ENCODE measurements at regions not wholly inside any gene's neighbourhood (a gene's known extent, or its start where the extent isn't known, plus 50 kb on each side); places are given as distances from the start of the nearest gene placed in this dataset.

- Histone ChIP-seq H3K27me3 (replicated peaks) (no peaks in the 10 kb centered on the region), H3K27ac (no peak overlapping the region), H3K4me1 (replicated peaks) (no peaks in the 10 kb centered on the region), H3K36me3 (no peaks in the 10 kb centered on the region), H3K4me3 (no peak overlapping the region), H3K9me3 (replicated peaks) (no peaks in the 10 kb centered on the region)
- no peak for DNase-seq (ENCODE audit: low read depth in 1 of 2, low spot score in 2 of 2)
Measured at GRCh38 chr6:132972254-132972653, 157.9 kb downstream of the RPS12 start.

GRCh38 chr6:132972971-132973370 lies 158.6 kb downstream of the RPS12 start:
- Histone ChIP-seq H3K9me3 (replicated peaks) (no peaks in the 10 kb centered on the region), H3K27ac (no peak overlapping the region), H3K27me3 (replicated peaks) (no peaks in the 10 kb centered on the region), H3K36me3 (no peaks in the 10 kb centered on the region), H3K4me1 (replicated peaks) (no peaks in the 10 kb centered on the region), H3K4me3 (no peak overlapping the region)
- DNase-seq (ENCODE audit: low read depth in 1 of 2, low spot score in 2 of 2), result no peak

- no peaks in the 10 kb centered on the region for H3K27me3 ChIP-seq (replicated peaks)
- no peak for DNase-seq (ENCODE audit: low read depth in 1 of 2, low spot score in 2 of 2)
- no peaks in the 10 kb centered on the region for H3K4me1 ChIP-seq (replicated peaks)
- no peak overlapping the region for H3K4me3 ChIP-seq
- no peaks in the 10 kb centered on the region for H3K36me3 ChIP-seq
- no peaks in the 10 kb centered on the region for H3K9me3 ChIP-seq (replicated peaks)
- H3K27ac ChIP-seq, result no peak overlapping the region
Measured at GRCh38 chr6:132973514-132973993, 159.2 kb downstream of the RPS12 start.

- no peaks in the 10 kb centered on the region for H3K36me3 ChIP-seq
- no peaks in the 10 kb centered on the region for H3K4me1 ChIP-seq (replicated peaks)
- no peak overlapping the region for H3K27ac ChIP-seq
- H3K4me3 ChIP-seq, result no peak overlapping the region
- DNase-seq (ENCODE audit: low read depth in 1 of 2, low spot score in 2 of 2), result no peak
- H3K9me3 ChIP-seq (replicated peaks), result no peaks in the 10 kb centered on the region
- no peaks in the 10 kb centered on the region for H3K27me3 ChIP-seq (replicated peaks)
Measured at GRCh38 chr6:132974122-132974521, 159.8 kb downstream of the RPS12 start.

- no peak for DNase-seq (ENCODE audit: low read depth in 1 of 2, low spot score in 2 of 2)
- no peak overlapping the region for H3K27ac ChIP-seq
- H3K4me3 ChIP-seq, result no peak overlapping the region
- H3K9me3 ChIP-seq (replicated peaks), result no peaks in the 10 kb centered on the region
- no peaks in the 10 kb centered on the region for H3K4me1 ChIP-seq (replicated peaks)
- H3K36me3 ChIP-seq, result no peaks in the 10 kb centered on the region
- no peaks in the 10 kb centered on the region for H3K27me3 ChIP-seq (replicated peaks)
Measured at GRCh38 chr6:132977413-132977812, 163.0 kb downstream of the RPS12 start.

GRCh38 chr6:132978685-132979084 lies 164.3 kb downstream of the RPS12 start:
- no peaks in the 10 kb centered on the region for H3K9me3 ChIP-seq (replicated peaks)

GRCh38 chr6:132993738-132994137 lies 179.4 kb downstream of the RPS12 start:
- Histone ChIP-seq H3K27me3 (replicated peaks) (no peaks in the 10 kb centered on the region), H3K4me1 (replicated peaks) (no peaks in the 10 kb centered on the region), H3K4me3 (no peak overlapping the region), H3K36me3 (no peaks in the 10 kb centered on the region), H3K9me3 (replicated peaks) (no peaks in the 10 kb centered on the region), H3K27ac (no peak overlapping the region)
- DNase-seq (ENCODE audit: low read depth in 1 of 2, low spot score in 2 of 2), result no peak

More at GRCh38 chr6:132978685-132979084, 164.3 kb downstream of the RPS12 start:
- H3K36me3 ChIP-seq, result no peaks in the 10 kb centered on the region
- no peak overlapping the region for H3K4me3 ChIP-seq
- no peaks in the 10 kb centered on the region for H3K4me1 ChIP-seq (replicated peaks)
- DNase-seq (ENCODE audit: low read depth in 1 of 2, low spot score in 2 of 2), result no peak
- no peak overlapping the region for H3K27ac ChIP-seq
- no peaks in the 10 kb centered on the region for H3K27me3 ChIP-seq (replicated peaks)

- Histone ChIP-seq H3K27ac (no peak overlapping the region), H3K4me3 (no peak overlapping the region), H3K36me3 (no peaks in the 10 kb centered on the region), H3K9me3 (replicated peaks) (no peaks in the 10 kb centered on the region), H3K27me3 (replicated peaks) (no peaks in the 10 kb centered on the region), H3K4me1 (replicated peaks) (no peaks in the 10 kb centered on the region)
- no peak for DNase-seq (ENCODE audit: low read depth in 1 of 2, low spot score in 2 of 2)
Measured at GRCh38 chr6:132995009-132995408, 180.6 kb downstream of the RPS12 start.

- DNase-seq (ENCODE audit: low read depth in 1 of 2, low spot score in 2 of 2), result no peak
- Histone ChIP-seq H3K27ac (no peak overlapping the region), H3K9me3 (replicated peaks) (no peaks in the 10 kb centered on the region)
Measured at GRCh38 chr6:132995432-132995831, 181.1 kb downstream of the RPS12 start.

GRCh38 chr6:132998418-132998817 lies 184.0 kb downstream of the RPS12 start:
- no peak for DNase-seq (ENCODE audit: low read depth in 1 of 2, low spot score in 2 of 2)
- H3K27ac ChIP-seq, result no peak overlapping the region
- no peaks in the 10 kb centered on the region for H3K4me1 ChIP-seq (replicated peaks)
- H3K4me3 ChIP-seq, result no peak overlapping the region
- H3K9me3 ChIP-seq (replicated peaks), result no peaks in the 10 kb centered on the region
- no peaks in the 10 kb centered on the region for H3K27me3 ChIP-seq (replicated peaks)
- H3K36me3 ChIP-seq, result no peaks in the 10 kb centered on the region

More at GRCh38 chr6:132995432-132995831, 181.1 kb downstream of the RPS12 start:
- H3K36me3 ChIP-seq, result no peaks in the 10 kb centered on the region
- no peak overlapping the region for H3K4me3 ChIP-seq
- H3K27me3 ChIP-seq (replicated peaks), result no peaks in the 10 kb centered on the region
- H3K4me1 ChIP-seq (replicated peaks), result no peaks in the 10 kb centered on the region

- no peaks in the 10 kb centered on the region for H3K4me1 ChIP-seq (replicated peaks)
- H3K27me3 ChIP-seq (replicated peaks), result no peaks in the 10 kb centered on the region
- no peak overlapping the region for H3K4me3 ChIP-seq
- H3K27ac ChIP-seq, result no peak overlapping the region
- no peaks in the 10 kb centered on the region for H3K36me3 ChIP-seq
- no peak for DNase-seq (ENCODE audit: low read depth in 1 of 2, low spot score in 2 of 2)
- no peaks in the 10 kb centered on the region for H3K9me3 ChIP-seq (replicated peaks)
Measured at GRCh38 chr6:133001040-133001565, 186.7 kb downstream of the RPS12 start.

GRCh38 chr6:133004304-133004884 lies 190.0 kb downstream of the RPS12 start:
- Histone ChIP-seq H3K4me1 (replicated peaks) (no peaks in the 10 kb centered on the region), H3K27me3 (replicated peaks) (no peaks in the 10 kb centered on the region), H3K4me3 (no peak overlapping the region), H3K9me3 (replicated peaks) (no peaks in the 10 kb centered on the region), H3K36me3 (no peaks in the 10 kb centered on the region), H3K27ac (no peak overlapping the region)
- no peak for DNase-seq (ENCODE audit: low read depth in 1 of 2, low spot score in 2 of 2)

- no peaks in the 10 kb centered on the region for H3K36me3 ChIP-seq
- H3K9me3 ChIP-seq (replicated peaks), result no peaks in the 10 kb centered on the region
- H3K27me3 ChIP-seq (replicated peaks), result 0 out of 2 replicates have a peak, but pooled peaks cover 3% of the 10 kb centered on the region
- no peaks in the 10 kb centered on the region for H3K4me1 ChIP-seq (replicated peaks)
- no peak overlapping the region for H3K27ac ChIP-seq
- DNase-seq (ENCODE audit: low read depth in 1 of 2, low spot score in 2 of 2), result no peak
- H3K4me3 ChIP-seq, result no peak overlapping the region
Measured at GRCh38 chr6:133012774-133013173, 198.4 kb downstream of the RPS12 start.

- no peak for DNase-seq (ENCODE audit: low read depth in 1 of 2, low spot score in 2 of 2)
- no peak overlapping the region for H3K27ac ChIP-seq
- H3K4me1 ChIP-seq (replicated peaks), result no peaks in the 10 kb centered on the region
- H3K4me3 ChIP-seq, result no peak overlapping the region
- no peaks in the 10 kb centered on the region for H3K36me3 ChIP-seq
- H3K27me3 ChIP-seq (replicated peaks), result 0 out of 2 replicates have a peak, but pooled peaks cover 2% of the 10 kb centered on the region
- no peaks in the 10 kb centered on the region for H3K9me3 ChIP-seq (replicated peaks)
Measured at GRCh38 chr6:133016631-133017030, 202.3 kb downstream of the RPS12 start.

- no peaks in the 10 kb centered on the region for H3K9me3 ChIP-seq (replicated peaks)
- H3K4me1 ChIP-seq (replicated peaks), result no peaks in the 10 kb centered on the region
- no peaks in the 10 kb centered on the region for H3K36me3 ChIP-seq
- no peak overlapping the region for H3K4me3 ChIP-seq
- H3K27ac ChIP-seq, result no peak overlapping the region
- no peaks in the 10 kb centered on the region for H3K27me3 ChIP-seq (replicated peaks)
- DNase-seq (ENCODE audit: low read depth in 1 of 2, low spot score in 2 of 2), result no peak
Measured at GRCh38 chr6:133017581-133017980, 203.2 kb downstream of the RPS12 start.

Data from SJSA1 (cell line).